IMR-90 (cell line): ENCODE measurements at regions not wholly inside any gene's neighbourhood (a gene's known extent, or its start where the extent isn't known, plus 50 kb on each side); places are given as distances from the start of the nearest gene placed in this dataset.

Source experiments
- ATAC-seq: fragments of 200-7000 bp; cut with Tn5 transposase; 2 replicates; pipeline ENCODE4 v1.9.1; 2020; ENCODE audit warnings: low read depth, mild to moderate bottlenecking, moderate library complexity
- BruUV-seq: library from RNA; stranded (reverse); fragments of 400-500 nt; replicated peaks from 2 replicates; lab custom pipeline; 2021; lab: Mats Ljungman, UMichigan
- CTCF ChIA-PET: fragments of 300-600 bp; formaldehyde crosslinking; extraction: SDS; loops from one replicate; lab custom pipeline; 2021; ENCODE audit warnings: antibody characterized with exemption; lab: Yijun Ruan, JAX
- POLR2A ChIA-PET: fragments of 300-600 bp; sonication (Branson Sonifier 250); formaldehyde crosslinking; loops from one replicate; lab custom pipeline; 2022; ENCODE audit warnings: antibody characterized with exemption; ENCODE audit not compliant: unreplicated experiment; lab: Charles Lee
- DNase-seq: peaks from one replicate; pipeline ENCODE4 v3.0.0; 2013
- H2AFZ ChIP-seq: replicated peaks from 2 replicates; pipeline ENCODE3; 2013; ENCODE audit warnings: low read length, mild to moderate bottlenecking; ENCODE audit not compliant: poor library complexity
- H2AK5ac ChIP-seq: 2 replicates; pipeline ENCODE4 v1.6.1; 2013; ENCODE audit warnings: low read depth, low read length, inconsistent platforms
- H2AK9ac ChIP-seq: replicated peaks from 2 replicates; pipeline ENCODE3; 2013; ENCODE audit warnings: mild to moderate bottlenecking, low read depth, low read length, moderate library complexity; ENCODE audit not compliant: poor library complexity
- H2BK120ac ChIP-seq: 2 replicates; pipeline ENCODE4 v1.6.1; 2013; ENCODE audit warnings: low read depth, low read length, inconsistent platforms
- H2BK15ac ChIP-seq: 3 replicates; pipeline ENCODE4 v1.6.1; 2013; ENCODE audit warnings: low read depth, low read length, inconsistent platforms
- H2BK20ac ChIP-seq: 2 replicates; pipeline ENCODE4 v1.6.1; 2013; ENCODE audit warnings: low read depth, mild to moderate bottlenecking, inconsistent platforms, low read length, moderate library complexity
- H2BK5ac ChIP-seq: 2 replicates; pipeline ENCODE4 v1.6.1; 2013; ENCODE audit warnings: mild to moderate bottlenecking, low read depth, low read length, inconsistent platforms; ENCODE audit not compliant: poor library complexity, severe bottlenecking
- H3K14ac ChIP-seq: replicated peaks from 2 replicates; pipeline ENCODE4 v1.6.1; 2013; ENCODE audit warnings: low read depth, low read length, inconsistent platforms
- H3K18ac ChIP-seq: 2 replicates; pipeline ENCODE4 v1.6.1; 2013; ENCODE audit warnings: low read depth, low read length, control low read depth
- H3K23ac ChIP-seq: 2 replicates; pipeline ENCODE4 v1.6.1; 2013; ENCODE audit warnings: low read depth, low read length, inconsistent platforms
- H3K27ac ChIP-seq: 2 replicates; pipeline ENCODE4 v1.5.1; 2013; ENCODE audit warnings: mild to moderate bottlenecking, control low read depth, low read length; ENCODE audit not compliant: insufficient read depth
- H3K27me3 ChIP-seq: 2 replicates; pipeline ENCODE4 v1.6.1; 2013; ENCODE audit warnings: low read length; ENCODE audit not compliant: control insufficient read depth, insufficient read depth
- H3K36me3 ChIP-seq: 2 replicates; pipeline ENCODE4 v1.6.1; 2013; ENCODE audit warnings: low read length, mixed read lengths; ENCODE audit not compliant: control insufficient read depth, insufficient read depth
- H3K4ac ChIP-seq: 2 replicates; pipeline ENCODE4 v1.6.1; 2013; ENCODE audit warnings: low read depth, low read length, inconsistent platforms
- H3K4me1 ChIP-seq: 2 replicates; pipeline ENCODE4 v1.6.1; 2013; ENCODE audit warnings: low read length, mixed read lengths; ENCODE audit not compliant: control insufficient read depth, insufficient read depth
- H3K4me2 ChIP-seq: 2 replicates; pipeline ENCODE4 v1.6.1; 2013; ENCODE audit warnings: low read depth, mild to moderate bottlenecking, control low read depth, low read length, moderate library complexity
- H3K4me3 ChIP-seq: 2 replicates; pipeline ENCODE4 v1.5.1; 2013; ENCODE audit warnings: low read depth, mild to moderate bottlenecking, control low read depth, low read length, moderate library complexity; ENCODE audit not compliant: insufficient read depth
- H3K56ac ChIP-seq: 2 replicates; pipeline ENCODE4 v1.6.1; 2013; ENCODE audit warnings: low read length, inconsistent platforms; ENCODE audit not compliant: insufficient read depth; ENCODE audit errors: extremely low read depth
- H3K79me1 ChIP-seq, 2 experiments: 2 replicates each; pipeline ENCODE4 v1.6.1; 2013; ENCODE audit warnings: low read length in 2 of 2, inconsistent platforms in 1 of 2, low read depth in 1 of 2
- H3K9ac ChIP-seq: 2 replicates; pipeline ENCODE4 v1.6.1; 2013; ENCODE audit warnings: low read depth, low read length, control low read depth
- H3K9me1 ChIP-seq: 2 replicates; pipeline ENCODE4 v1.6.1; 2013; ENCODE audit warnings: low read length, inconsistent platforms; ENCODE audit not compliant: insufficient read depth
- H3K9me3 ChIP-seq: 2 replicates; pipeline ENCODE4 v1.6.1; 2013; ENCODE audit warnings: low read length; ENCODE audit not compliant: control insufficient read depth, insufficient read depth
- H4K20me1 ChIP-seq: 2 replicates; pipeline ENCODE4 v1.6.1; 2013; ENCODE audit warnings: low read length, inconsistent platforms; ENCODE audit not compliant: insufficient read depth
- H4K5ac ChIP-seq: 2 replicates; pipeline ENCODE4 v1.6.1; 2013; ENCODE audit warnings: mild to moderate bottlenecking, low read depth, low read length, control low read depth
- H4K8ac ChIP-seq, 2 experiments: 2 replicates each; pipeline ENCODE4 v1.6.1; 2013; ENCODE audit warnings: low read depth in 2 of 2, low read length in 2 of 2, control low read depth in 1 of 2, inconsistent platforms in 1 of 2
- H4K91ac ChIP-seq: 2 replicates; pipeline ENCODE4 v1.6.1; 2013; ENCODE audit warnings: low read depth, low read length, inconsistent platforms; ENCODE audit not compliant: insufficient read depth
- RCOR1 ChIP-seq: IDR thresholded peaks from 2 replicates; pipeline ENCODE4 v1.6.1; 2012; ENCODE audit warnings: mild to moderate bottlenecking, low read length, improper control_type of control experiment; ENCODE audit not compliant: insufficient replicate concordance
- RFX5 ChIP-seq: IDR thresholded peaks from 2 replicates; pipeline ENCODE4 v1.8.0; 2012; ENCODE audit warnings: low read depth, mild to moderate bottlenecking, low read length, moderate library complexity
- WGBS, 2 experiments: methylation state at CpG; one replicate each; pipeline versions ENCODE4 v1.1.5 to v1.1.7; 2013; ENCODE audit warnings: missing lambda C conversion rate in 2 of 2; ENCODE audit not compliant: insufficient read length in 1 of 2; ENCODE audit errors: extremely low coverage in 2 of 2; 5-methylcytosine and 5-hydroxymethylcytosine counted together
- dilution Hi-C: fragments of 300-500 bp; cut with HindIII; formaldehyde crosslinking; loops from one replicate; pipeline ENCODE4 v1.14.3; 2018; ENCODE audit warnings: low sequenced_read_pairs; ENCODE audit not compliant: unreplicated experiment
- in situ Hi-C: fragments of 300-500 bp; cut with MboI; formaldehyde crosslinking; loops from 3 replicates; pipeline ENCODE4 v1.14.3; 2019; ENCODE audit warnings: low sequenced_read_pairs, inconsistent platforms, mixed read lengths
- intact Hi-C: fragments of 100-400 bp; cut with micrococcal nuclease; formaldehyde crosslinking; loops from 2 replicates; pipeline ENCODE4 v1.10.0; 2022

- no peak overlapping the region for H3K14ac ChIP-seq
- intact Hi-C loops (no loop called here), dilution Hi-C loops (no loop called here), in situ Hi-C loops (no loop called here)
- H4K91ac ChIP-seq, result no peak overlapping the region
- no peak overlapping the region for H2BK5ac ChIP-seq
- ChIA-PET POLR2A (no interaction called here), CTCF (interaction anchor here (0.7 kb wide), 1 partner anchor 13 kb away, joined by 5 read pairs; no protein-coding TSS in a partner anchor)
- H3K9ac ChIP-seq, result no peak overlapping the region
- no peaks in the 10 kb centered on the region for H3K36me3 ChIP-seq
- DNase-seq (no peak), ATAC-seq (no peak)
- H3K27ac ChIP-seq, result no peak overlapping the region
- H3K56ac ChIP-seq, result no peak overlapping the region
- H2BK120ac ChIP-seq, result no peak overlapping the region
- no peak overlapping the region for H2AK5ac ChIP-seq
- no peaks in the 10 kb centered on the region for H3K79me1 ChIP-seq
- H4K5ac ChIP-seq, result no peak overlapping the region
- H4K8ac ChIP-seq, result no peak overlapping the region
- no peaks in the 10 kb centered on the region for H3K9me3 ChIP-seq
- H3K9me1 ChIP-seq, result no peaks in the 10 kb centered on the region
- H3K18ac ChIP-seq, result no peak overlapping the region
- H3K27me3 ChIP-seq, result no peaks in the 10 kb centered on the region
- H3K4ac ChIP-seq, result no peak overlapping the region
- H3K4me1 ChIP-seq, result no peaks in the 10 kb centered on the region
- no peak overlapping the region for H3K4me3 ChIP-seq
- no peak overlapping the region for H2BK20ac ChIP-seq
- no peak overlapping the region for H3K4me2 ChIP-seq
- H2BK15ac ChIP-seq, result no peak overlapping the region
- WGBS, 2 experiments, result 100% methylated on average over 1 of the region's 9 CpGs; no CpG with 5 or more reads in 1 of the 2 experiments
- no peak overlapping the region for H2AK9ac ChIP-seq
- no TSS peak for BruUV-seq
- TF ChIP-seq RFX5 (no peak), RCOR1 (no peak)
- no peak overlapping the region for H2AFZ ChIP-seq
- H4K20me1 ChIP-seq, result no peaks in the 10 kb centered on the region
- no peak overlapping the region for H3K23ac ChIP-seq
These were observed 912.3 kb upstream of the WWC1 start for GRCh38 chr5:167378894-167379723.
